ENCODE measurements at regions not wholly inside any gene's neighbourhood (a gene's known extent, or its start where the extent isn't known, plus 50 kb on each side); places are given as distances from the start of the nearest gene placed in this dataset.
"Not testable (repeated sequence)": the region's sequence is repeated elsewhere in the genome, so short reads cannot be mapped to it uniquely, and the experiment has no call there.

DNA sequence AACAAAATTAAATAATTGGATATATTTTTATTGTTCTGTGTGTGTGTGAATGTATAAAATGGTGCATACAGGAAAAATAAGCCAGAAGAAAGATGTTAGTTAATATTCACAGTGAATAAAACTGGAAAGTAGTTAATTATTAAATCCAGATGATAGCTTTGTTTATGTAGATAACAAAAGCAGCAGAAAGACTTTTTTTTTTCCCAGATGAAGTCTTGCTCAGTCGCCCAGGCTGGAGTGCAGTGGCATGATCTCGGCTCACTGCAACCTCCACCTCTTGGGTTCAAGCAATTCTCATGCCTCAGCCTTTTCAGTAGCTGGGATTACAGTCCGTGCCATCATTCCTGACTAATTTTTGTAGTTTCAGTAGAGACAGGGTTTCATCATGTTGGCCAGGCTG lies 140.1 kb downstream of the ZNF486 start:
- FAIRE-seq = no peak

DNA sequence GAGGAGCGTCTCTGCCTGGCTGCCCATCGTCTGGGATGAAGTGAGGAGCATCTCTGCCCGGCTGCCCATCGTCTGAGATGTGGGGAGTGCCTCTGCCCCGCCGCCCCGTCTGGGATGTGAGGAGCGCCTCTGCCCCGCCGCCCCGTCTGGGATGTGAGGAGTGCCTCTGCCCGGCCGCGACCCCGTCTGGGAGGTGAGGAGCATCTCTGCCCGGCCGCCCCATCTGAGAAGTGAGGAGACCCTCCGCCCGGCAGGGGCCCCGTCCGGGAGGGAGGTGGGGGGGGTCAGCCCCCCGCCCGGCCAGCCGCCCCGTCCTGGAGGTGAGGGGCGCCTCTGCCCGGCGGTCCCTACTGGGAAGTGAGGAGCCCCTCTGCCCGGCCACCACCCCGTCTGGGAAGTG lies 129.3 kb downstream of the ZNF486 start:
- DNase-seq (ENCODE audit: extremely low spot score, insufficient read length, low read depth); FAIRE-seq: not testable (repeated sequence)

More for the DNA sequence above, 140.1 kb downstream of the ZNF486 start:
- no peak for DNase-seq (ENCODE audit: extremely low spot score, insufficient read length, low read depth)

DNA sequence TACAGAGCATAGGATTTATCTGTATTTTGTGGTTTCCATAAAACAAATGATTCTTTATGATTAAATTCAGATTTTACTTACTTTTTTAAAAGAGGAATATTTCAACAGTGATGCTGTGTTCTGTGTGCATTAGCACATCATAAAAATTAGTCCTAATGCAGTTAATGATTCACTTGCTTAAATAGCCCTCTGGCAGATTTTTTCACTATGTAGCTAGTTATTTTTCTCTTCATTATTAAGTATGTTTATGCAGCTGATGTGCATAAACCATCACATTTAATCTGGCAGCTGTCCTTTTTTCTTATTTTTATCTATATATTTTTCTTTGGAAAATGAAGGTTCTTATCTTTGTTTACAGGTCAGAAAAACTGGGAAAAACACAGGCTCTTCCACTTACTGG lies 127.2 kb downstream of the ZNF486 start:
- no peak for DNase-seq (ENCODE audit: extremely low spot score, insufficient read length, low read depth)
- no peak for FAIRE-seq

DNA sequence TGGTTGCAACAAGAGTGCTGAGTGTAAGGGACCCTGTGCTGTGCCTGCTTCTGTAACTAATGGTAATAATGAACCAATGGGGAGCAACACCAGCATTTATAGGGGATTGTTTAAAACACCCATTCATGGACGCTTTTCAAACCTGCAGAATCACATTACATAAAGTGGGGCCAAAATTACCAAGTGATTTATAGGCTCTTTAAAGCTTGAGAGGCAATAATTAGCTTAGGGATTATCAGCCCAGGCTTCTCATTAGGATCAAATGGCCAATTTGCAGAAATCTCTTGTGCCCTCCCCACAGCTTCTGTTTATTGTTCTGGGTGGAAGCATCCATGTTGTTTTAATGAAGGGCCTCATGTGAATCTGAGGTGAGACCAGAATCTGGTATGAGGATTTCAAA lies 125.5 kb downstream of the ZNF486 start:
- FAIRE-seq; DNase-seq (ENCODE audit: extremely low spot score, insufficient read length, low read depth): not testable (repeated sequence)

DNA sequence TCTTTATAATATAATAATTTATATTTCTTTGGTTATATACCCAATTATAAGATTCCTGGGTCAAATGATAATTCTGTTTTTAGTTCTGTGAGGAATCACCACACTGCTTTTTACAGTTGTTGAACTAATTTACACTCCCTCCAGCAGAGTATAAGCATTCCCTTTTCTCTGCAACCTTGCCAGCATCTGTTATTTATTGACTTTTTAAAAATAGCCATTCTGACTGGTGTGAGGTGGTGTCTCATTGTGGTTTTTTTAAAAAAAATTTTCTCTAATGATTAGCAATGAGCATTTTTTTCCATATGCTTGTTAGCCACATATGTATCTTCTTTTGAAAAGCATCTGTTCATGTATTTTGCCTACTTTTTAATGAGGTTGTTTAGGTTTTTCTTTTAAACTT lies 122.2 kb downstream of the ZNF486 start:
- FAIRE-seq (no peak), DNase-seq (ENCODE audit: extremely low spot score, insufficient read length, low read depth) (no peak)

DNA sequence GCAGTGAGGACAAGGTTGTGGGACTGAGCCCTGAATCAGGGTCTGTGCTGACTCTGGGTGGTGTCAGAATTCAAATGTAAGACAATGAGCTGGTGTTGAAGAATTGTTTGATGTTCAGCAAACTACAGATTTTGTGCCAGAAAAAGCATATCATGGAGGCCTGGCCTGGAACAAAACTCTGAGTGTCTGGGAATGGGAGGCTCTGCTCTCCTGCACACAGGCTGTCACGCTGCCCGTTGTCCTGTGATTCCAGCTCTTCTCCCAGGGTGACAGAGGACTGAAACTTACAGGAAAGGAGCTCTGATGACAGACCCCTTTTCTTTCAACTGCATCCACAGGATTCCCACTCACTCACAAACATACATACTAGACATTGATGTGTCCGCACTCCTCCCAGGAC lies 120.1 kb downstream of the ZNF486 start:
- DNase-seq (ENCODE audit: extremely low spot score, insufficient read length, low read depth) (no peak), FAIRE-seq (no peak)

DNA sequence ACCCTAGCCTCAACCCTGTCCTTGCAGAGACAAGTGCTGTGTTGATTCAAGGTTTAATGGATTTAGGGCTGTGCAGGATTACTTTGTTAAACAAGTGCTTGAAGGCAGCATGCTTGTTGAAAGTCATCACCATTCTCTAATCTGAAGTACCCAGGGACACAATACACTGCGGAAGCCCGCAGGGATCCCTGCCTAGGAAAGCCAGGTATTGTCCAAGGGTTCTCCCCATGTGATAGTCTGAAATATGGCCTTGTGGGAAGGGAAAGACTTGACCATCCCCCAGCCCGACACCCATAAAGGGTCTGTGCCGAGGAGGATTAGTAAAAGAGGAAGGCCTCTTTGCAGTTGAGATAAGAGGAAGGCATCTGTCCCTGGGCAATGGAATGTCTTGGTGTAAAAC lies 118.9 kb downstream of the ZNF486 start:
- not testable (repeated sequence) for FAIRE-seq; DNase-seq (ENCODE audit: extremely low spot score, insufficient read length, low read depth)

DNA sequence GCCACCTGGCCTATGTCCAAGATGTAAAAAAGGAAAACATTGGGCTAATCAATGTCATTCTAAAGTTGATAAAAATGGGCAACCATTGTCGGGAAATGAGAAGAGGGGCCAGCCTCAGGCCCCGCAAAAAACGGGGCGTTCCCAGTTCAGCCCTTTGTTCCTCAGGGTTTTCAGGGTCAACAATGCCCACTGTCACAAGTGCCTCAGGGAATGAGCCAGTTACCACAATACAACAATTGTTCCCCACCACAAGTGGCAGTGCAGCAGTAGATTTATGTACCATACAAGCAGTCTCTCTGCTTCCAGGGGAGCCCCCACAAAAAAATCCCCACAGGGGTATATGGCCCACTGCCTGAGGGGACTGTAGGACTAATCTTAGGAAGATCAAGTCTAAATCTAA lies 112.5 kb downstream of the ZNF486 start:
- FAIRE-seq (no peak), DNase-seq (ENCODE audit: extremely low spot score, insufficient read length, low read depth) (no peak)

DNA sequence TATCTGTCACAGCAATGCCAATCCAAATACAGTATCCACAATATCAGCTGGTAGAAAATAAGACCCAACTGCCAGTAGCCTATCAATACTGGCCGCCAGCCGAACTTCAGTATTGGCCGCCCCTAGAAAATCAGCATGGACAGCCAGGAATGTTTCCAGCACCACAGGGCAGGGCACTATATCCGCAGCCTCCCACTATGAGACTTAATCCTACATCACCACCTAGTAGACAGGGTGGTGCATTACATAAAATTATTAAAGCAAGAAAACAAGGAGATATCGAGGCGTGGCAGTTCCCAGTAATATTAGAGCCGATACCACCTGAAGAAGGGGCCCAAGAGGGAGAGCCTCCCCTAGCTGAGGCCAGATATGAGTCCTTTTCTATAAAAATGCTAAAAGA lies 111.3 kb downstream of the ZNF486 start:
- FAIRE-seq (no peak), DNase-seq (ENCODE audit: extremely low spot score, insufficient read length, low read depth) (no peak)

DNA sequence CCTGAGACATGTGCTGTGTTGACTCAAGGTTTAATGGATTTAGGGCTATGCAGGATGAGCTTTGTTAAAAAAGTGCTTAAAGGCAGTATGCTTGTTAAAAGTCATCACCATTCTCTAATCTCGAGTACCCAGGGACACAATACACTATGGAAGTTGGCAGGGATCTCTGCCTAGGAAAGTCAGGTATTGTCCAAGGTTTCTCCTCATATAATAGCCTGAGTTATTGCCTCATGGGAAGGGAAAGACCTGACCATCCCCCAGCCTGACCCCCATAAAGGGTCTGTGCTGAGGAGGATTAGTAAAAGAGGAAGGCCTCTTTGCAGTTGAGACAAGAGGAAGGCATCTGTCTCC lies 109.7 kb downstream of the ZNF486 start:
- not testable (repeated sequence) for FAIRE-seq; DNase-seq (ENCODE audit: extremely low spot score, insufficient read length, low read depth)

DNA sequence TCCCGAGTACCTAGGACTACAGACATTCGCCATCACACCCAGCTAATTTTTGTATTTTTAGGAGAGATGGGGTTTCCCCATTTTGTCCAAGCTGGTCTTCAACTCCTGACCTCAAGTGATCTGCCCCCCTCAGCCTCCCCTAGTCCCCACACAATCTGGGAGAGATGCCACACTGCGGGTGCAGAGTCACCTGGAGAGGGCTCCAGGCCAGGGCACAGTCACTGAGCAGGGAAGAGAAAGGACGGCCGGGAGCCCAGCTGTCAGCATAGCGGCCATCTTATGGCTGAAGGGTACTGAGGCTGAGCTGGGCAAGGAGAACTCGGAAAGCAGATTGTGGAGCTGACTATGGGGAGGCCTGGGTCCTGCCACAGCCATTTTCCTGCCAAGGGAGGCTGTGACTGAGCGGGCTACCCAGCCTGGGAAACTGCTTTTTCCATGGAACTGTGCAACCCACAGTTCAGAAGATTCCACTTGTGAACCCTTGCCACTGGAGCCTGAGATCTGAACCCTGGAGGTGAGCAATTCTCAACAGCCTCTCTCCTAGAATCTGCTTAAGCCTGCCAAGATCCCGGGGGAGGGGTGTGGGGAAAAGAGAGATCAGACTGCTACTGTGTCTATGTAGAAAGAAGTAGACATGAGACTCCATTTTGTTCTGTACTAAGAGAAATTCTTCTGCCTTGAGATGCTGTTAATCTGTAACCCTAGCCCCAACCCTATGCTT lies 109.2 kb downstream of the ZNF486 start:
- no peak for FAIRE-seq
- DNase-seq (ENCODE audit: extremely low spot score, insufficient read length, low read depth) = no peak

DNA sequence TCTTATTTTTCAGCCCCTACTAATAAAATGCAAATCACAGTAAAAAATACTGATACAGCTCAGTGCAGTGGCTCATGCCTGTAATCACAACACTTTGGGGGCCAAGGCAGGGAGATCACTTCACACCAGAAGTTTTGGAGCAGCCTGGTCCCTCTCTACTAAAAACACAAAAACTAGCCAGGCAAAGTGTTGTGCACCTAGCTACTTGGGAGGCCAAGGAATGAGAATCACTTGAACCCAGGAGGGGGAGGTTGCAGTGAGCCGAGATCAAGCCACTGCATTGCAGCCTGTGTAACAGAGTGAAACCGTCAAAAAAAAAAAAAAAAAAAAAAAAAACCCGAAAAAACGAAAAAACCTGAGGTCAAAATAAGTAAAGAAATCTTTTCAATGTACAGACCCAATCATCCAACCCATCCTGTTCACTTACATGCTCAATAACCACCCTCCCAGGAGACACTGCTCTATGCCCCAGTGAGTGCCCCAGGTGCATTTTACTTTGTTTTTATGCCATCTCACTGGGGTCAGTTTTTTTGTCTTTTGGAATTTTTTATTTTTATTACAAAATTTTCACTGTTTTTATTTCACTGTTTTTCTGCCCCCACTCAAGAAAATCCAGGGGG lies 107.0 kb downstream of the ZNF486 start:
- no peak for FAIRE-seq
- DNase-seq (ENCODE audit: extremely low spot score, insufficient read length, low read depth) = no peak

DNA sequence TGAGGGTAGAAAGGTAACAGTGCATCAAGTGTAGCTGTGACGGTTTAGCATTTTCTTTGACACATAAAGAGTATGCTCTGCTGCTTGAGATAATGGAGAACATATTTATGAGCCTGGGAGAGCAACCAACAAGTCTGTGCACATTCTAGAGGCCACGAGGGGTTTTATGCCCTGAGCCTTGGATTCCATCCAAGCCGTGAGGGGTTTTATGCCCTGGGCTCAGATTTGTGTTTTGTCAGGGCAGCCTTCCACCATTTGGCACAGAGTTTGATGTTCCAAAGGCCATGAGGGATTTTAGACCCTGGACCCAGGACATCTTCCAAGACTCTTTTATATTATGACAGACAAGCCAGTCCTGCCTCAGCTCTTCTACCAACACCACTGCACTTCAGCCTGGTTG lies 106.4 kb downstream of the ZNF486 start:
- FAIRE-seq (no peak), DNase-seq (ENCODE audit: extremely low spot score, insufficient read length, low read depth) (no peak)

DNA sequence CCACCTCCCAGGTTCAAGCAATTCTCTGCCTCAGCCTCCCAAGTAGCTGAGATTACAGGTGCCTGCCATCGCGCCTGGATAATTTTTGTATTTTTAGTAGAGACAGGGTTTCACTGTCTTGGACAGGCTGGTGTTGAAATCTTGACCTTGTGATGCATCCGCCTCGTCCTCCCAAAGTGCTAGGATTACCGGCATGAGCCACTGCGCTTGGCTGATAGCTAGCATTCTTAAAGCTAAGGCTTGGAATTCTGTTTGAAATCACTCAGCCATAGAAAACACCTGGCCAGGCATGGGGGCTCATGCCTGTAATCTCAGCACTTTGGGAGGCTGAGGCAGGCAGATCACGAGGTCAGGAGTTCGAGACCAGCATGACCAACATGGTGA lies 105.6 kb downstream of the ZNF486 start:
- not testable (repeated sequence) for FAIRE-seq; DNase-seq (ENCODE audit: extremely low spot score, insufficient read length, low read depth)

DNA sequence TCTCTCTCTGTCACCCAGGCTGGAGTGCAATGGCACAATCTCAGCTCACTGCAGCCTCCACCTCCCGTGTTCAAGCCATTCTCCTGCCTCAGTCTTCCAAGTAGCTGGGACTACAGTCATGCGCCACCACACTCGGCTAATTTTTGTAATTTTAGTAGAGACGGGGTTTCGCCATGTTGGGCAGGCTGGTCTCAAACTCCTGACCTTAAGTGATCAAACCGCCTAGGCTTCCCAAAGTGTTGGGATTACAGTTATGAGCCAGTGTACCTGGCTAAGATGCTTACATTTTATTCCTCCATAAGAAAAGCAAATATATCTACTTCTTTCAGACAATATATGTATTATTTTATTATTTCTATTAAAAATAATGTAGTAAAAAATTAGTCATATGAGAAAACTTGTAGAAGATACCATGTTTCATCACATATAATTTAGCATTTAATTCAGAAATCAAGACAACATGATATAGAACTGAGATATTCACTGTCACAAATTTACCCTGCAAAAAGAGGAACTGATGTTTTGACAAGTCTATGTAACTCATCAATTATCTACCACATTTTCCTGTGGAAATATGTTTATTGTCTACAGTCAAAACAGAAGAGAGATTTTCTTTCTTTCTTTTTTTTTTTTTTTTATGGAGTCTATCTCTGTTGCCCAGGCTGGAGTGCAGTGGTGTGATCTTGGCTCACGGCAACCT lies 105.1 kb downstream of the ZNF486 start:
- not testable (repeated sequence) for DNase-seq (ENCODE audit: extremely low spot score, insufficient read length, low read depth); FAIRE-seq

DNA sequence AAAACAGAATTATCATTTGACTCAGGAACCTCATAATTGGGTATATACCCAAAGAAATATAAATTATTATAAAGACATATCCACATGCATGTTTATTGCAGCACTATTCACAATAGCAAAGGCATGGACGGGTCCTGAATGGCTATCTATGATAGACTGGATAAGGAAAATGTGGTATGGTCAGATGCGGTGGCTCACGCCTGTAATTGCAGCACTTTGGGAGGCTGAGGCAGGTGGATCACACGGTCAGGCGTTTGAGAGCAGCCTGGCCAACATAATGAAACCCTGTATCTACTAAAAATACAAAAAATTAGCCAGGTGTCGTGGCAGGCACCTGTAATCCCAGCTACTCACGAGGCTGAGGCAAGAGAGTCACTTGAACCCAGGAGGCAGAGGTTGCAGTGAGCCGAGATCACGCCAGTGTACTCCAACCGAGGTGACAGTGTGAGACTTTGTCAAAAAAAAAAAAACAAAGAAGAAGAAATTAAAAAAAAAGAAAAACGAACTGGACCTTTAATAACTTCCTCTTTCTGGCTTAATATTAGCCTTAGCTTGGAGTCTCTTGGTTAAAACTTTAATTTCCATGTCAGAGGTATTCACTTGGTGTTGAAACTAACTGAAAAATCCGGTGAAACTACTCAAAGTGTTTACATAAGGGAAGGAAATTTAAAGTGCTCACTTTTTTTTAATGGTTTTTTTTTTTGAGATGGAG lies 104.4 kb downstream of the ZNF486 start:
- FAIRE-seq (no peak), DNase-seq (ENCODE audit: extremely low spot score, insufficient read length, low read depth) (no peak)

DNA sequence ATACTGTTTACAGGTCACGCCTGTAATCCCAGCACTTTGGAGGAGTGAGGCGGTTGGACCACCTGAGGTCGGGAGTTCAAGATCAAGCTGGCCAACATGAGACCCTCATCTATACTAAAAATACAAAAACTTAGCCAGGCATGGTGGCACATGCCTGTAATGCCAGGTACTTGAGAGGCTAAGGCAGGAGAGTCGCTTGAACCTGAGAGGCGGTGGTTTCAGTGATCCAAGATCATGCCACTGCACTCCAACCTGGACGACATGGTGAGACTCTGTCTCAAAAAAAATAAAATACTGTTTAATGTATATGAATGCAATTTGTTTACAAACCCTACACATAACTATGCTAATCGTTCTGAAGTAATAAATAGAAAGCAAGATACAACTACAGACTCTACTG lies 102.4 kb downstream of the ZNF486 start:
- DNase-seq (ENCODE audit: extremely low spot score, insufficient read length, low read depth) (no peak), FAIRE-seq (no peak)

DNA sequence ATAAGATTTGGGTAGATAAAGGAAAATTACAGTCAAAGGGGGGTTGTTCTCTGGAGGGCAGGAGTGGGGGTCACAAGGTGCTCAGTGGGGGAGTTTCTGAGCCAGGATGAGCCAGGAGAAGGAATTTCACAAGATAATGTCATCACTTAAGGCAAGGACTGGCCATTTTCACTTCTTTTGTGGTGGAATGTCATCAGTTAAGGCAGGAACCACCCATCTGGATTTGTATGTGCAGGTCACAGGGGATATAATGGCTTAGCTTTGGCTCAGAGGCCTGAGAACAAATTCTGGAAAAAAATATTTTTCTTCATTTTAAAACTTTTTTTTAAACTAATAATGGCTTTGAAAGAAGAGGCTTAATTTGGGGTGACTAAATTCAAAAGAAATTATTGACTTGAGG lies 94.5 kb downstream of the ZNF486 start:
- FAIRE-seq; DNase-seq (ENCODE audit: extremely low spot score, insufficient read length, low read depth): not testable (repeated sequence)

DNA sequence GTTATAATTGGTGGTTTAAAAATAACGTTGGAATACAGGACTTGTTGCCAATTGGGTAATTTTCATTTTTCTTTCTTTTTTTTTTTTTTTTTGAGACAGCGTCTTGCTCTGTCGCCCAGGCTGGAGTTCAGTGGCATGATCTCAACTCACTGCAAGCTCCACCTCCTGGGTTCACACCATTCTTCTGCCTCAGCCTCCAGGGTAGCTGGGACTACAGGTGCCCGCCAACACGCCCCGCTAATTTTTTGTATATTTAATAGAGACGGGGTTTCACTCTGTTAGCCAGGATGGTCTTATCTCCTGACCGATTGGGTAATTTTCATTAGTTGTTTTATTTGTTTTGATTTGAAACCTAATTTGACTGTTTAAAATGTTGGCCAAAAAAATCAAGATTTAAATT lies 93.7 kb downstream of the ZNF486 start:
- DNase-seq (ENCODE audit: extremely low spot score, insufficient read length, low read depth); FAIRE-seq: not testable (repeated sequence)

DNA sequence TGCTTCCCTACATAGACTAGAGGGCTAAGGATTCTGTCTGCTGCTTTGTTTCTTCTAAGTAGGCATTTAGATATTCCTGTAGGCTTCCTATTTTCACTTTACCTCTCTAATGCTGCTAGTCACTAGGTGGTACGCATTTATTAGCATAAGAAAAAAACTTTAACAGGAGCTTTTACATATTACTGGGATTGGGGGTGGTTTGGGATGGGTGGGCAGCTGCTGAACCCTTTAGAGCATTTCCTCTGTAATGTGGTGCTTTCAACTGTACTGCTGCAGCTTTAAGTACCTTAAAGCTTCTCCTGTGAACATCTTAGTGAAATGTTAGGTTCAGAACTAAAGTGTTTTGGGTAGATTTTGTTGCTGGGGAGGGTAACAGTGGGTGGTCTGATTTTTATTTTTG lies 92.6 kb downstream of the ZNF486 start:
- DNase-seq (ENCODE audit: extremely low spot score, insufficient read length, low read depth) = no peak
- FAIRE-seq = no peak

DNA sequence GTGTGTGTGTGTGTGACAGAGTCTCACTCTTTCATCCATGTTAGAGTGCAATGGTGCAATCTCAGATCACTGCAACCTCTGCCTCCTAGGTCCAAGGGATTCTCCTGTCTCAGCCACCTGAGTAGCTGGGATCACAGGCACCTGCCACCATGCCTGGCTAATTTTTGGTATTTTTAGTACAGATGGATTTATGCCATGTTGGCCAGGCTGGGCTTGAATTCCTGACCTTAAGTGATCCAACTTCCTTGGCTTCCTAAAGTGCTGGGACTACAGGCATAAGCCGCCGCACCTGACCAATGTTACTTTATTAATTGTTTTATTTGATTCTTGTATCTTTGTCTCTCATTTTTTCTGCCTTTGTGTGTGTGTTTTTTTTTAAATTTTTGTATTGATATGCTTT lies 89.6 kb downstream of the ZNF486 start:
- FAIRE-seq (no peak), DNase-seq (ENCODE audit: extremely low spot score, insufficient read length, low read depth) (no peak)

All from GM18507 (cell line).